C4-2B (cell line): ENCODE measurements at regions not wholly inside any gene's neighbourhood (a gene's known extent, or its start where the extent isn't known, plus 50 kb on each side); places are given as distances from the start of the nearest gene placed in this dataset.

Source experiments
- CTCF ChIP-seq: fragments of 450-650 bp; conservative IDR thresholded peaks from 2 replicates; pipeline ENCODE4 v1.5.1; 2017; ENCODE audit warnings: mild to moderate bottlenecking
- ZFX ChIP-seq: fragments of 450-650 bp; IDR thresholded peaks from 2 replicates; pipeline ENCODE4 v1.6.1; 2017

GRCh38 chr2:64311948-64312621, 141.9 kb upstream of the LGALSL start:
- peak; percentile 40 for TF ChIP-seq CTCF
- no peak for TF ChIP-seq ZFX
